Brain pericyte (primary cell): ENCODE measurements at regions not wholly inside any gene's neighbourhood (a gene's known extent, or its start where the extent isn't known, plus 50 kb on each side); places are given as distances from the start of the nearest gene placed in this dataset.

Experiments used
- DNase-seq: peaks from one replicate; pipeline ENCODE4 v3.0.0-alpha.2; 2012; ENCODE audit warnings: low read depth, low spot score

DNA sequence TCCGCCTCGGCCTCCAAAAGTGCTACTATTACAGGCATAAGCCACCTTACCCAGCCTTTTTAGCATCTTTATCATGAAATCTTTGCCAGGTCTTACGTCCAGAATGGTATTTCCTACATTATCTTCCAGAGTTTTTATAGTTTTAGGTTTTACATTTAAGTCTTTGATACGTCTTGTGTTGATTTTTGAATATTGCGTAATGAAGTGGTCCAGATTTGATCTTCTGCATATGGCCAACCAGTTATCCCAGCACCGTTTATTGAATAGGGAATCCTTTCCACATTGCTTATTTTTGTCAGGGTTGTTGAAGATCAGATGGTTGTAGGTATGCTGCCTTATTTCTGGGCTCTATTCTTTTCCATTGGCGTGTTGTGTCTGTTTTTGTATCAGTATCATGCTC lies 349.6 kb downstream of the KCTD8 start:
- no peak for DNase-seq

DNA sequence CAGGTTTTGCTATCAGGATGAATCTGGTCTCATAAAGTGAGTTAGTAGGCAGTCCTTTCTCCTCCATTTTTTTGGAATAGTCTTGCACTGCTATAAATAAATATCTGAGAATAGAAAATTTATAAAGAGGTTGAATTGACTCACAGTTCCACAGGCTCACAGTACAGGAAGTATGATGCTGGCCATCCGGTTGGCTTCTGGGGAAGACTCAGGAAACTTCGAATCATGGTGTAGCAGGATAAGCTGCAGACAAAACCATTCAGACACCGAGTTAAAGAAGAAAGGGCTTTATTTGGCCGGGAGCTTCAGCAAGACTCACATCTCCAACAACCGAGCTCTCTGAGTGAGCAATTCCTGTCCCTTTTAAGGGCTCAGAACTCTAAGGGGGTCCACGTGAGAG lies 348.2 kb downstream of the KCTD8 start:
- no peak for DNase-seq

DNA sequence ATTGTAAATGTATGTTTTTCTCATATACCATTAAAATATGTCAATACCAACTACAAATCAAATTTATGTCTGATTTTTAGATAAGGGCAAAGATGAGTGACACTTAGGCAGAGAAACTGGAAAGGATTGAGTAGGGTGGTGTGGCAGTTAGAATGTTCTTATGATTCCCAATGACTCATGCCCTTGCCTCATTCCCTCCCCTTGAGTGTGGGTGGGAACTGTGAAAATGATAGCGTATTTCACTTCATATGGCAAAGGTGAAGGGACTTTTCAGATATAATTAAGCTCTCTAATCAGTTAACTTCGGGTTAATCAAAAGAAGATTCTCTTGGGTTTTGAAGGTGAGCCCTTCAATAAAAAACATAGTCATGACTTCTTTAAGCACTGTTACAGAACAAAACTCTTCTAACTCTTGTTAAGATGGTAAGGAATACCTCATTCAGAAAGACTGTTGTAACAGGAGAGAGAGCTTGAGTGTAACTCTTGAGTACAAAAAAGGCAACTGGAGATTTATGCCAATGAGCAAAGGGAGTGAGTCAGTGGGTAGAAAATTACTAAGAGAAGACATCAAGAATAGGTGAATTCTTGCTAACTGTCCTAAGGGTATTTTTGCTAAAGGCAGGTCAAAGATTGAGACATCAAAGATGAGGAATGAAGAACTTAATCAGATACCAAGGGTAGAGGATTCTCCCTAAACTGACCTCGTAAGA lies 329.5 kb downstream of the KCTD8 start:
- DNase-seq = no peak

DNA sequence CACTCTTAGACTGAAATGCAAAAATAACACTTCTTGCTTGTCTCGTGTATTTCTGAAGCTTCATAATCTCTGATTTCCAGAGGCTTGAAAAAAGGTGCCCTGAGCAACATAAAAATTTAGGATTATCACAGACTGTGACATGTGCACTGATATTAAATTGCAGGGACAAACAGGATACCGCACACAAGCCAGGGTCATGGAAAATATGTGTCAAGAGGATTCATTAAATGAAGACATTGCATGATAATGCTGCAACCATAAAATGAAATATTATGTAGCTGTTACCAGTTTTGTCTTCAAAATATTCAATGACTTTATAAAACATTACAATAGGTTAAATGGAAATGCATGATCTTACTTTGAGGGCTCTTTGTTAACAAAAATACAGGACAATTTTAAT lies 328.0 kb downstream of the KCTD8 start:
- no peak for DNase-seq

DNA sequence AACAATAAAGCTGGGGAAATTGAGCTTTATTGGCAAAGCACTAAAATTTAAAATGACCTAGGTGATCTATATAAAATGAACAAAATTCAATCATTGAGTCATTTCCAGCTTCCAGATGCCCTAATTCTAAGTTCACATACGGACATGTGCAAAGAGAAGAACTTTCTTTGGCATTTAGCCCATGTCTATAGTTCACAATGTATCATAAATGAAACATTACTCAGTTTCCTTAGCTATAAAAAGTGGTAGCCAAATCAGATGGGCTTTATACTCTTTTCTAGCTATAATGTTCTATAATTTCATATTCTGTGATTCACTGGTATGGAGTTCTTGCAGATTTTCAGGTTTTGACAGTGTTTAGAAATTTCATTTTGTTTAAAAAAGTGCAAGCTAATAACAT lies 327.4 kb downstream of the KCTD8 start:
- DNase-seq = no peak
